IMR-90 (cell line): ENCODE measurements at regions not wholly inside any gene's neighbourhood (a gene's known extent, or its start where the extent isn't known, plus 50 kb on each side); places are given as distances from the start of the nearest gene placed in this dataset.

Source experiments
- ATAC-seq: fragments of 200-7000 bp; cut with Tn5 transposase; 2 replicates; pipeline ENCODE4 v1.9.1; 2020; ENCODE audit warnings: low read depth, mild to moderate bottlenecking, moderate library complexity
- BruUV-seq: library from RNA; stranded (reverse); fragments of 400-500 nt; replicated peaks from 2 replicates; lab custom pipeline; 2021; lab: Mats Ljungman, UMichigan
- CTCF ChIA-PET: fragments of 300-600 bp; formaldehyde crosslinking; extraction: SDS; loops from one replicate; lab custom pipeline; 2021; ENCODE audit warnings: antibody characterized with exemption; lab: Yijun Ruan, JAX
- POLR2A ChIA-PET: fragments of 300-600 bp; sonication (Branson Sonifier 250); formaldehyde crosslinking; loops from one replicate; lab custom pipeline; 2022; ENCODE audit warnings: antibody characterized with exemption; ENCODE audit not compliant: unreplicated experiment; lab: Charles Lee
- DNase-seq: peaks from one replicate; pipeline ENCODE4 v3.0.0; 2013
- H2AFZ ChIP-seq: replicated peaks from 2 replicates; pipeline ENCODE3; 2013; ENCODE audit warnings: low read length, mild to moderate bottlenecking; ENCODE audit not compliant: poor library complexity
- H2AK5ac ChIP-seq: 2 replicates; pipeline ENCODE4 v1.6.1; 2013; ENCODE audit warnings: low read depth, low read length, inconsistent platforms
- H2AK9ac ChIP-seq: replicated peaks from 2 replicates; pipeline ENCODE3; 2013; ENCODE audit warnings: mild to moderate bottlenecking, low read depth, low read length, moderate library complexity; ENCODE audit not compliant: poor library complexity
- H2BK120ac ChIP-seq: 2 replicates; pipeline ENCODE4 v1.6.1; 2013; ENCODE audit warnings: low read depth, low read length, inconsistent platforms
- H2BK15ac ChIP-seq: 3 replicates; pipeline ENCODE4 v1.6.1; 2013; ENCODE audit warnings: low read depth, low read length, inconsistent platforms
- H2BK20ac ChIP-seq: 2 replicates; pipeline ENCODE4 v1.6.1; 2013; ENCODE audit warnings: low read depth, mild to moderate bottlenecking, inconsistent platforms, low read length, moderate library complexity
- H2BK5ac ChIP-seq: 2 replicates; pipeline ENCODE4 v1.6.1; 2013; ENCODE audit warnings: mild to moderate bottlenecking, low read depth, low read length, inconsistent platforms; ENCODE audit not compliant: poor library complexity, severe bottlenecking
- H3K14ac ChIP-seq: replicated peaks from 2 replicates; pipeline ENCODE4 v1.6.1; 2013; ENCODE audit warnings: low read depth, low read length, inconsistent platforms
- H3K18ac ChIP-seq: 2 replicates; pipeline ENCODE4 v1.6.1; 2013; ENCODE audit warnings: low read depth, low read length, control low read depth
- H3K23ac ChIP-seq: 2 replicates; pipeline ENCODE4 v1.6.1; 2013; ENCODE audit warnings: low read depth, low read length, inconsistent platforms
- H3K27ac ChIP-seq: 2 replicates; pipeline ENCODE4 v1.5.1; 2013; ENCODE audit warnings: mild to moderate bottlenecking, control low read depth, low read length; ENCODE audit not compliant: insufficient read depth
- H3K27me3 ChIP-seq: 2 replicates; pipeline ENCODE4 v1.6.1; 2013; ENCODE audit warnings: low read length; ENCODE audit not compliant: control insufficient read depth, insufficient read depth
- H3K36me3 ChIP-seq: 2 replicates; pipeline ENCODE4 v1.6.1; 2013; ENCODE audit warnings: low read length, mixed read lengths; ENCODE audit not compliant: control insufficient read depth, insufficient read depth
- H3K4ac ChIP-seq: 2 replicates; pipeline ENCODE4 v1.6.1; 2013; ENCODE audit warnings: low read depth, low read length, inconsistent platforms
- H3K4me1 ChIP-seq: 2 replicates; pipeline ENCODE4 v1.6.1; 2013; ENCODE audit warnings: low read length, mixed read lengths; ENCODE audit not compliant: control insufficient read depth, insufficient read depth
- H3K4me2 ChIP-seq: 2 replicates; pipeline ENCODE4 v1.6.1; 2013; ENCODE audit warnings: low read depth, mild to moderate bottlenecking, control low read depth, low read length, moderate library complexity
- H3K4me3 ChIP-seq: 2 replicates; pipeline ENCODE4 v1.5.1; 2013; ENCODE audit warnings: low read depth, mild to moderate bottlenecking, control low read depth, low read length, moderate library complexity; ENCODE audit not compliant: insufficient read depth
- H3K56ac ChIP-seq: 2 replicates; pipeline ENCODE4 v1.6.1; 2013; ENCODE audit warnings: low read length, inconsistent platforms; ENCODE audit not compliant: insufficient read depth; ENCODE audit errors: extremely low read depth
- H3K79me1 ChIP-seq, 2 experiments: 2 replicates each; pipeline ENCODE4 v1.6.1; 2013; ENCODE audit warnings: low read length in 2 of 2, inconsistent platforms in 1 of 2, low read depth in 1 of 2
- H3K9ac ChIP-seq: 2 replicates; pipeline ENCODE4 v1.6.1; 2013; ENCODE audit warnings: low read depth, low read length, control low read depth
- H3K9me1 ChIP-seq: 2 replicates; pipeline ENCODE4 v1.6.1; 2013; ENCODE audit warnings: low read length, inconsistent platforms; ENCODE audit not compliant: insufficient read depth
- H3K9me3 ChIP-seq: 2 replicates; pipeline ENCODE4 v1.6.1; 2013; ENCODE audit warnings: low read length; ENCODE audit not compliant: control insufficient read depth, insufficient read depth
- H4K20me1 ChIP-seq: 2 replicates; pipeline ENCODE4 v1.6.1; 2013; ENCODE audit warnings: low read length, inconsistent platforms; ENCODE audit not compliant: insufficient read depth
- H4K5ac ChIP-seq: 2 replicates; pipeline ENCODE4 v1.6.1; 2013; ENCODE audit warnings: mild to moderate bottlenecking, low read depth, low read length, control low read depth
- H4K8ac ChIP-seq, 2 experiments: 2 replicates each; pipeline ENCODE4 v1.6.1; 2013; ENCODE audit warnings: low read depth in 2 of 2, low read length in 2 of 2, control low read depth in 1 of 2, inconsistent platforms in 1 of 2
- H4K91ac ChIP-seq: 2 replicates; pipeline ENCODE4 v1.6.1; 2013; ENCODE audit warnings: low read depth, low read length, inconsistent platforms; ENCODE audit not compliant: insufficient read depth
- BHLHE40 ChIP-seq: fragments of 150-350 bp; IDR thresholded peaks from 2 replicates; pipeline ENCODE4 v1.6.1; 2016; ENCODE audit warnings: mild to moderate bottlenecking, low read depth, low read length
- CTCF ChIP-seq: conservative IDR thresholded peaks from 2 replicates; pipeline ENCODE4 v1.5.1; 2012; ENCODE audit warnings: mild to moderate bottlenecking, low read depth, low read length, improper control_type of control experiment
- FOS ChIP-seq: fragments of 150-350 bp; IDR thresholded peaks from 2 replicates; pipeline ENCODE4 v1.6.1; 2016; ENCODE audit warnings: low read depth, low read length
- MAFK ChIP-seq: IDR thresholded peaks from 2 replicates; pipeline ENCODE4 v1.6.1; 2012; ENCODE audit warnings: low read depth, low read length, improper control_type of control experiment
- MAZ ChIP-seq: IDR thresholded peaks from 2 replicates; pipeline ENCODE4 v1.6.1; 2012; ENCODE audit warnings: low read depth, mild to moderate bottlenecking, low read length, improper control_type of control experiment, moderate library complexity, borderline replicate concordance
- MXI1 ChIP-seq: IDR thresholded peaks from 2 replicates; pipeline ENCODE4 v1.6.1; 2012; ENCODE audit warnings: low read depth, mild to moderate bottlenecking, low read length, moderate library complexity, borderline replicate concordance
- NFE2L2 ChIP-seq: fragments of 150-350 bp; IDR thresholded peaks from 2 replicates; pipeline ENCODE4 v1.6.1; 2016; ENCODE audit warnings: low read depth, mild to moderate bottlenecking, low read length
- POLR2A ChIP-seq: IDR thresholded peaks from 2 replicates; pipeline ENCODE4 v1.6.1; 2012; ENCODE audit warnings: mild to moderate bottlenecking, low read depth, low read length
- RAD21 ChIP-seq: IDR thresholded peaks from 2 replicates; pipeline ENCODE4 v1.6.1; 2012; ENCODE audit warnings: low read length, improper control_type of control experiment
- RCOR1 ChIP-seq: IDR thresholded peaks from 2 replicates; pipeline ENCODE4 v1.6.1; 2012; ENCODE audit warnings: mild to moderate bottlenecking, low read length, improper control_type of control experiment; ENCODE audit not compliant: insufficient replicate concordance
- RFX5 ChIP-seq: IDR thresholded peaks from 2 replicates; pipeline ENCODE4 v1.8.0; 2012; ENCODE audit warnings: low read depth, mild to moderate bottlenecking, low read length, moderate library complexity
- USF2 ChIP-seq: fragments of 150-350 bp; IDR thresholded peaks from 2 replicates; pipeline ENCODE4 v1.6.1; 2017; ENCODE audit warnings: mild to moderate bottlenecking, antibody characterized with exemption, low read length, low read depth
- WGBS, 2 experiments: methylation state at CpG; one replicate each; pipeline versions ENCODE4 v1.1.5 to v1.1.7; 2013; ENCODE audit warnings: missing lambda C conversion rate in 2 of 2; ENCODE audit not compliant: insufficient read length in 1 of 2; ENCODE audit errors: extremely low coverage in 2 of 2; 5-methylcytosine and 5-hydroxymethylcytosine counted together
- dilution Hi-C: fragments of 300-500 bp; cut with HindIII; formaldehyde crosslinking; loops from one replicate; pipeline ENCODE4 v1.14.3; 2018; ENCODE audit warnings: low sequenced_read_pairs; ENCODE audit not compliant: unreplicated experiment
- in situ Hi-C: fragments of 300-500 bp; cut with MboI; formaldehyde crosslinking; loops from 3 replicates; pipeline ENCODE4 v1.14.3; 2019; ENCODE audit warnings: low sequenced_read_pairs, inconsistent platforms, mixed read lengths
- intact Hi-C: fragments of 100-400 bp; cut with micrococcal nuclease; formaldehyde crosslinking; loops from 2 replicates; pipeline ENCODE4 v1.10.0; 2022

- BruUV-seq = no TSS peak
- Histone ChIP-seq H3K18ac (no peak overlapping the region), H3K56ac (no peak overlapping the region), H2AK9ac (no peak overlapping the region), H3K9ac (no peak overlapping the region), H3K36me3 (no peaks in the 10 kb centered on the region), H3K79me1 (no peaks in the 10 kb centered on the region), H4K91ac (no peak overlapping the region), H2AK5ac (no peak overlapping the region), H3K27ac (no peak overlapping the region), H2BK15ac (no peak overlapping the region), H3K4ac (no peak overlapping the region), H2BK120ac (no peak overlapping the region), H3K27me3 (peaks cover 11% of the 10 kb centered on the region), H3K23ac (no peak overlapping the region), H4K20me1 (no peaks in the 10 kb centered on the region), H2BK20ac (no peak overlapping the region), H3K4me3 (no peak overlapping the region), H3K9me1 (no peaks in the 10 kb centered on the region), H3K4me1 (no peaks in the 10 kb centered on the region), H4K5ac (no peak overlapping the region), H2AFZ (no peak overlapping the region), H4K8ac (no peak overlapping the region), H2BK5ac (no peak overlapping the region), H3K4me2 (no peak overlapping the region), H3K14ac (no peak overlapping the region), H3K9me3 (no peaks in the 10 kb centered on the region)
- dilution Hi-C loops = no loop called here
- CTCF ChIA-PET = no interaction called here
- no CpG with 5 or more reads among the region's 2 CpGs for WGBS, 2 experiments
- ATAC-seq = no peak
- TF ChIP-seq RFX5 (no peak), USF2 (no peak), MAZ (no peak), MXI1 (no peak), RCOR1 (no peak), POLR2A (no peak), RAD21 (no peak), FOS (no peak), CTCF (no peak), MAFK (no peak), NFE2L2 (no peak), BHLHE40 (no peak)
- intact Hi-C loops = no loop called here
- DNase-seq = no peak
- in situ Hi-C loops = no loop called here
- POLR2A ChIA-PET = no interaction called here
Observed at GRCh38 chr10:91124016-91124415, 96.4 kb upstream of the PCGF5 start.
